ENCODE measurements at regions not wholly inside any gene's neighbourhood (a gene's known extent, or its start where the extent isn't known, plus 50 kb on each side); places are given as distances from the start of the nearest gene placed in this dataset.

DNA sequence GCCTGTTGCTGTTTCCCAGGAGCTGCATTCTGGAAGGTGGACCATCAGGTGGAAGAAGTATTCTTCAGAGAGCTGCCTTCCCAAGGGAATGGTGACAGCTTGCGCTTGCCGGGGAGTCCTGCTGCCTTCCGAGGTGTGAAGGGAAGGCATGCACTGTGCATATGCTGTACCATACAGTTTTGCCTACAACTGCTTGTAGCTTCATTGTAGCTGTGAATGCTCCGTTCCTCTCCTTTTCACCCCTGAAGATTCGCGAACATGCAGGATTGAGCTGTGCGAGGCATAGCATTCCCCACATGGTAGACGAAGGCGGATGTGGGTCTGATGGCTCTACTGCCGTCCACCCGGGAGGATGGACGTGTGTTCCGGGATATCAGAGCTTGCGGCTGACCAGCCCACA lies 243.2 kb upstream of the TSHZ3 start:
- Histone ChIP-seq H3K36me3 (ENCODE audit: control insufficient read depth in 2 of 2, insufficient read depth in 2 of 2, low read length in 2 of 2) (no peaks in the 10 kb centered on the region), H3K27ac (ENCODE audit: low read depth in 2 of 2, low read length in 2 of 2) (no peak overlapping the region), H3K4me1 (ENCODE audit: control insufficient read depth in 2 of 2, insufficient read depth in 2 of 2, low read length in 2 of 2) (no peaks in the 10 kb centered on the region), H3K9ac (ENCODE audit: low read depth in 1 of 2, low read length in 2 of 2) (no peak overlapping the region), H3K9me3 (ENCODE audit: control insufficient read depth in 2 of 2, low read length in 2 of 2) (no peaks in the 10 kb centered on the region), H3K27me3 (ENCODE audit: control insufficient read depth in 2 of 2, insufficient read depth in 2 of 2, low read length in 2 of 2) (no peaks in the 10 kb centered on the region), H3K4me3 (ENCODE audit: low read length in 2 of 2) (no peak overlapping the region)

DNA sequence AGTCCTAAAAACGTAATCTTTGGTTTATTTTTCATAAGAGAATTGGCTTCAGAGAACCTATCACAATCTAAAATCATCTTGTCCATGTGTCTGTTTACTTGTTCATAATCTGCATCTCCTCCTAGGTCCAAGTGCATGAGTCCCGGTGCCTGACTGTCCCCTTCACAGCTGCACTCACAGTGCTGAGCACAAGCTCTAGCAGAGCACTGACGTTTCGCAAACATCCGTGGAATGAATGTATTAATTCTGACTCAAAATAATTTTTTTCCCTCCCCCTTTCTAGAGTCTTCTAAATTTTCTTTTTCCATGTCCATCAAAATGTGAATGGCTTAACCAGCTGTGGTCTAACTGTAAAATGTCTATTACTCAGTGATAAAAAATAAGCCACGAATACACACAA lies 245.5 kb upstream of the TSHZ3 start:
- Histone ChIP-seq H3K27me3 (ENCODE audit: control insufficient read depth in 2 of 2, insufficient read depth in 2 of 2, low read length in 2 of 2) (no peaks in the 10 kb centered on the region), H3K4me3 (ENCODE audit: low read length in 2 of 2) (no peak overlapping the region), H3K36me3 (ENCODE audit: control insufficient read depth in 2 of 2, insufficient read depth in 2 of 2, low read length in 2 of 2) (no peaks in the 10 kb centered on the region), H3K9me3 (ENCODE audit: control insufficient read depth in 2 of 2, low read length in 2 of 2) (no peaks in the 10 kb centered on the region), H3K4me1 (ENCODE audit: control insufficient read depth in 2 of 2, insufficient read depth in 2 of 2, low read length in 2 of 2) (no peaks in the 10 kb centered on the region), H3K27ac (ENCODE audit: low read depth in 2 of 2, low read length in 2 of 2) (no peak overlapping the region), H3K9ac (ENCODE audit: low read depth in 1 of 2, low read length in 2 of 2) (no peak overlapping the region)

DNA sequence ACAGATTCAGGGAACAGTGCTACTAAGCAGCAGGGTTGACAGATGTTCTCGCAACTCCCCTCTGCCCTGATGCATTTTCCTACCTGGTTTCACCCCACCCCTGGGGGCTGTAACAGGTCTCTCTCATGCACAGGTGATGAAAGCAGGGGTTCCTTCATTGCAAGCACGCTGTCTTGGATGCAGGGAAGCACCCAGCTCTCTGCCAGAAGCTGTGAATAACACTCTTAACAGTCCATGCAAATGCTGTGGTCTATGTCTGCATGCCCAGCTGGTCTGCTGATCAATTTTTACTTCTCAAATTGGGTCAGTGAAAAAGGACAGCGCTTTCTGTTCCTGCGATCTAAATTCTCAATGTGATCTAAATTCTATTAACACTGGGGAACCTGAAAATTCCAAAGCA lies 246.3 kb upstream of the TSHZ3 start:
- H3K4me1 ChIP-seq (ENCODE audit: control insufficient read depth in 2 of 2, insufficient read depth in 2 of 2, low read length in 2 of 2) = no peaks in the 10 kb centered on the region
- H3K27ac ChIP-seq (ENCODE audit: low read depth in 2 of 2, low read length in 2 of 2) = no peak overlapping the region
- H3K9me3 ChIP-seq (ENCODE audit: control insufficient read depth in 2 of 2, low read length in 2 of 2) = no peaks in the 10 kb centered on the region
- H3K4me3 ChIP-seq (ENCODE audit: low read length in 2 of 2) = no peak overlapping the region
- H3K9ac ChIP-seq (ENCODE audit: low read depth in 1 of 2, low read length in 2 of 2) = no peak overlapping the region
- no peaks in the 10 kb centered on the region for H3K27me3 ChIP-seq (ENCODE audit: control insufficient read depth in 2 of 2, insufficient read depth in 2 of 2, low read length in 2 of 2)
- no peaks in the 10 kb centered on the region for H3K36me3 ChIP-seq (ENCODE audit: control insufficient read depth in 2 of 2, insufficient read depth in 2 of 2, low read length in 2 of 2)

DNA sequence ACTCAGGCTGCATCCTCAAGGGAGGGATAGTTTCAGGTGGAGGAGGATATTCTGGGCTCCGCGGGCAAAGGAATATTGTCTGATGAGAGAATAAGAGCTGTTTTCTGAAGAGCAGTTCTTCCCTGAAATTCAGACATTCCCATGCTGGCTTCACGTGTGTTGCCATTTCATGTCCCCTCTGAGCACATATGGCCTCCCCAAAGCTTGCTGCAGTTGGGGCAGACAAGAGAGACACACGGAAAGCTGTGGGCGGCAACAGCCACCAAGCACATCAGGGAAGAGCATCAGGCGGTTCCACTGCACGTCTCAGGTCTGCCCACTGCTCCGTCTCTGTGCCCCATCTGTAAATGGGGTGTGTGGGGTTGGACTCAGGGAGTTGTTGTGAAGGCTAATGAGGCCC lies 247.5 kb upstream of the TSHZ3 start:
- Histone ChIP-seq H3K4me1 (ENCODE audit: control insufficient read depth in 2 of 2, insufficient read depth in 2 of 2, low read length in 2 of 2) (no peaks in the 10 kb centered on the region), H3K9ac (ENCODE audit: low read depth in 1 of 2, low read length in 2 of 2) (no peak overlapping the region), H3K36me3 (ENCODE audit: control insufficient read depth in 2 of 2, insufficient read depth in 2 of 2, low read length in 2 of 2) (no peaks in the 10 kb centered on the region), H3K27ac (ENCODE audit: low read depth in 2 of 2, low read length in 2 of 2) (no peak overlapping the region), H3K27me3 (ENCODE audit: control insufficient read depth in 2 of 2, insufficient read depth in 2 of 2, low read length in 2 of 2) (no peaks in the 10 kb centered on the region), H3K4me3 (ENCODE audit: low read length in 2 of 2) (no peak overlapping the region), H3K9me3 (ENCODE audit: control insufficient read depth in 2 of 2, low read length in 2 of 2) (no peaks in the 10 kb centered on the region)

DNA sequence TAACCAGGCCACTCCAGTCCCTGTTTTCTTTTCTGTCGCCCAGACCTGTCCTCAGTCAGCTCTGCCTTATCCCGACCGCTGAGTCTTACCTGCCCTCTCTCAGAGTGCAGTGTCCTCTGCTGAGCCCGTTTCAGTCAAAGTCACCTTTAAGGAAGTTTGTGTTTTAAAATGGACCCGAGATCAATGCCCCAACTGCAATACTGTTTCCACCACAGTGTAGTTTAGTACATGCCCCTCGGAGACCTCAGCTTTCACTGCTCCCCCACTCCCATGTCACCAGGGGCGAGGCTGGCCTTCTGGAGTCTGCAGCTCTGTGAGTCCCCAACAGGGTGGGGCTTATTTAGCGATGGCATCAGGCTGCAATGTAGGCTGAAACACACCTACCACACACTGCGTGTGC lies 248.4 kb upstream of the TSHZ3 start:
- H3K27ac ChIP-seq (ENCODE audit: low read depth in 2 of 2, low read length in 2 of 2) = no peak overlapping the region
- H3K4me1 ChIP-seq (ENCODE audit: control insufficient read depth in 2 of 2, insufficient read depth in 2 of 2, low read length in 2 of 2) = no peaks in the 10 kb centered on the region
- H3K9me3 ChIP-seq (ENCODE audit: control insufficient read depth in 2 of 2, low read length in 2 of 2) = no peaks in the 10 kb centered on the region
- no peaks in the 10 kb centered on the region for H3K27me3 ChIP-seq (ENCODE audit: control insufficient read depth in 2 of 2, insufficient read depth in 2 of 2, low read length in 2 of 2)
- no peaks in the 10 kb centered on the region for H3K36me3 ChIP-seq (ENCODE audit: control insufficient read depth in 2 of 2, insufficient read depth in 2 of 2, low read length in 2 of 2)
- H3K9ac ChIP-seq (ENCODE audit: low read depth in 1 of 2, low read length in 2 of 2) = no peak overlapping the region
- H3K4me3 ChIP-seq (ENCODE audit: low read length in 2 of 2) = no peak overlapping the region

DNA sequence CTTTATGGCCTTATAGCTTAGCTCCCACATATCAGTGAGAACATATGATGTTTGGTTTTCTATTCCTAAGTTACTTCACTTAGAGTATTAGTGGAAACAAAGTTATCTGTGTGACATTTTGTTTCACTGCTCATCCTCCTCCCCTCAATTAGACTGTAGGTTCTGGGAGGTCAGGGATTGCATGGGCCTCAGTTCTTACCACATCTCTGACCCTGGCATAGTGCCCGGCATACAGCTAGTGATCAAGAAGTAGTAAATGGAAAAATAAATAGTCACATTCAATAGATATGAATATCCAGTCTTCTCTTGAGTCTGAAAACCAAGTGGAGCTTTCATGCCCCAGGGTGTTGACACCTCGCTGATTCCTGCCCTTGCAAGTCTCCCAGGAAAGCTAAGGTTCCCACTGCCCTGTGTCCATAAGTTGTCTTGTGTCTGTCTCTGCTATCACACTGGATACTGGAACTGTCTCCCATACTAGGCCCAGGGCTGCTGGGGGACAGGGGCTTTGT lies 249.5 kb upstream of the TSHZ3 start:
- H3K9me3 ChIP-seq (ENCODE audit: control insufficient read depth in 2 of 2, low read length in 2 of 2) = no peaks in the 10 kb centered on the region
- H3K4me3 ChIP-seq (ENCODE audit: low read length in 2 of 2) = no peak overlapping the region
- no peaks in the 10 kb centered on the region for H3K4me1 ChIP-seq (ENCODE audit: control insufficient read depth in 2 of 2, insufficient read depth in 2 of 2, low read length in 2 of 2)
- no peaks in the 10 kb centered on the region for H3K27me3 ChIP-seq (ENCODE audit: control insufficient read depth in 2 of 2, insufficient read depth in 2 of 2, low read length in 2 of 2)
- H3K9ac ChIP-seq (ENCODE audit: low read depth in 1 of 2, low read length in 2 of 2) = no peak overlapping the region
- H3K27ac ChIP-seq (ENCODE audit: low read depth in 2 of 2, low read length in 2 of 2) = no peak overlapping the region
- no peaks in the 10 kb centered on the region for H3K36me3 ChIP-seq (ENCODE audit: control insufficient read depth in 2 of 2, insufficient read depth in 2 of 2, low read length in 2 of 2)

DNA sequence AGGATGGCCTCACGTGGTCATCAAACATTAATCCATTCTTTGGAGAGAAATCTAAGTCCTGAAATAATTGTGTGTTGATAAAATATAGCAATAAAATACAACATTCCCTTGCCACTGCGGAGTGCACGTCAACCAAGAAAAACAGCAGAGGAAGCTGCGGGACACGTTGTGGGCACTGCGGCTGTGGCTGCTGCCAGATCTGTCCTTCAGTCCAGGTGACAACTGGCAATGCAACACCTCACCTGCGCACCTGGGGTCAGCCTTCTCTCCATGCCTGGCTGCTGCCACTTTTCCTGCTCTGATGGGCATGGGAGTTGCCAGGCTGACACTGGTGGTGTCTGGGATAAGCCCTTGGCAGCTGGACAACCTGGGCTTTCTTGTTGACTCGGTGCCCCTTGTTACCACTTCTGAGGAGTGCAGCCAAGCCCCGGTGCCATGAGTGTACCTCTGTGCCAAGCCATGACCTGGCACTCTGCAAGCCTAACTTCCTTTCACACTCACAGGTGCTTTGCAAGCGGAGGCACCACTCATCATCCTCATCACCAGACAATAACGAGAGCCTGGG lies 251.6 kb upstream of the TSHZ3 start:
- Histone ChIP-seq H3K36me3 (ENCODE audit: control insufficient read depth in 2 of 2, insufficient read depth in 2 of 2, low read length in 2 of 2) (no peaks in the 10 kb centered on the region), H3K4me1 (ENCODE audit: control insufficient read depth in 2 of 2, insufficient read depth in 2 of 2, low read length in 2 of 2) (no peaks in the 10 kb centered on the region), H3K4me3 (ENCODE audit: low read length in 2 of 2) (no peak overlapping the region), H3K9me3 (ENCODE audit: control insufficient read depth in 2 of 2, low read length in 2 of 2) (no peaks in the 10 kb centered on the region), H3K9ac (ENCODE audit: low read depth in 1 of 2, low read length in 2 of 2) (no peak overlapping the region), H3K27me3 (ENCODE audit: control insufficient read depth in 2 of 2, insufficient read depth in 2 of 2, low read length in 2 of 2) (no peaks in the 10 kb centered on the region), H3K27ac (ENCODE audit: low read depth in 2 of 2, low read length in 2 of 2) (no peak overlapping the region)

DNA sequence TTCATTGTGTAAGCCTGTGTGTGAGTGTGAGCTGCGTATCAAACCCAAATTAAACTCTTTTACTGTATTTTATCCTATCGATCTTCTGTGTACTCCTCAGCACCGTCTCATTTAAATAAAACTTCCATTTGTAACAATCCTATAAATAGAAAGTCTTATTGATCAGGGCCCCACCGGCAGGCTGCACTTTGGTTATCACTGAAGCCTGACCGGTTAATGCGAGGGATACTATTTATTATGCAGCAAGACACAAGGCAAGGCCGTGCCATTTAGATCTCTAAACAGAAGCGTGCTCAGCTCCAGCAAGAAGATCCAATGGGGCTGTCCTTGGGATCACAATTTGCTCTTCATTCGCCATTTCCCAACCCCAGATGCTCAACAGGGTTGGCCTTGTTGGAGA lies 252.6 kb upstream of the TSHZ3 start:
- Histone ChIP-seq H3K36me3 (ENCODE audit: control insufficient read depth in 2 of 2, insufficient read depth in 2 of 2, low read length in 2 of 2) (no peaks in the 10 kb centered on the region), H3K4me1 (ENCODE audit: control insufficient read depth in 2 of 2, insufficient read depth in 2 of 2, low read length in 2 of 2) (no peaks in the 10 kb centered on the region), H3K4me3 (ENCODE audit: low read length in 2 of 2) (no peak overlapping the region), H3K9me3 (ENCODE audit: control insufficient read depth in 2 of 2, low read length in 2 of 2) (no peaks in the 10 kb centered on the region), H3K9ac (ENCODE audit: low read depth in 1 of 2, low read length in 2 of 2) (no peak overlapping the region), H3K27me3 (ENCODE audit: control insufficient read depth in 2 of 2, insufficient read depth in 2 of 2, low read length in 2 of 2) (no peaks in the 10 kb centered on the region), H3K27ac (ENCODE audit: low read depth in 2 of 2, low read length in 2 of 2) (no peak overlapping the region)

DNA sequence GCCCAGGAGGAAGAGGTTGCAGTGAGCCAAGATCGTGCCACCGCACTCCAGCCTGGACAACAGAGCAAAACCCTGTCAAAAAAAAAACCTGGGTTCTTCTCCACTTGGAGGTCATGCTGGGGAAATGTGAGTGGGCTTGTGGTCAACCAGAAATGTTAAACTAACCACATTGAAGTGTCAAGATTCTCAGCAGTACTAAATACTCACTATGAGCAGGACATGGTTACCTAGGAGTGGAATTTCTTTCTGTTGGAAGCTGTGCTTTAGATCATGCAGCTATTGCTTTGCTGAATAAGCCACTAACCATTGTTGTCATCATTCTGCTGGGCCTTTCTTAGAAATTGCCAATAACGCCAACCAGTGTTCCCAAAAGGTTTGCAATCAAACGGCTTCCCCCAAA lies 253.3 kb upstream of the TSHZ3 start:
- H3K36me3 ChIP-seq (ENCODE audit: control insufficient read depth in 2 of 2, insufficient read depth in 2 of 2, low read length in 2 of 2) = no peaks in the 10 kb centered on the region

DNA sequence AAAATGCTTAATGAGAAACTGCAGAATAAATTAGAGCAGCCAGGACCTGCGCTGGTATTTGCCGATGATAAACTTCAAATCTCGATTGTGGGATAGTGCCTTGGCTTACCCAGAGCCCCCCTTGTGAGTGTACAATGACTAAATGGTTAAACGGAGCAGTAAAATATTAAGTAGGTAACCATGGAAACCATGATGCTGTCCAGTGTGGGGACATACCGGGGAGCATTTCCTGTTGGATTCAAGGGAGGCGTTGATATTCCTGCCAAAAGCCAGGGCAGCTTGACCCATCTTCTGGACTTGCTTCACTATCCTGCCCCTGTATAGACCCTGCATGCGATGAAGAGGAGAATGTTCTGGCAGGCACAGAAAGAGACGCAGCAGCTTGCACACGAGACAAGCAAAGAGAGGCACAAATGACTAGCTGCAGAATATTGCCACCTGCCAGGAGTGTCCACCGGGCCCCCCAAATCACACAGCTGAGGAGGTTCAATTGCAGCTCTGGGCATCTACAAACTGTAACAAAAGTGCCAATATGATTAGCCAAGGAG lies 255.3 kb upstream of the TSHZ3 start:
- H3K4me1 ChIP-seq (ENCODE audit: control insufficient read depth in 2 of 2, insufficient read depth in 2 of 2, low read length in 2 of 2) = no peaks in the 10 kb centered on the region
- no peaks in the 10 kb centered on the region for H3K9me3 ChIP-seq (ENCODE audit: control insufficient read depth in 2 of 2, low read length in 2 of 2)
- no peak overlapping the region for H3K9ac ChIP-seq (ENCODE audit: low read depth in 1 of 2, low read length in 2 of 2)
- no peaks in the 10 kb centered on the region for H3K27me3 ChIP-seq (ENCODE audit: control insufficient read depth in 2 of 2, insufficient read depth in 2 of 2, low read length in 2 of 2)
- H3K36me3 ChIP-seq (ENCODE audit: control insufficient read depth in 2 of 2, insufficient read depth in 2 of 2, low read length in 2 of 2) = no peaks in the 10 kb centered on the region
- H3K4me3 ChIP-seq (ENCODE audit: low read length in 2 of 2) = no peak overlapping the region
- no peak overlapping the region for H3K27ac ChIP-seq (ENCODE audit: low read depth in 2 of 2, low read length in 2 of 2)

More for the DNA sequence above, 253.3 kb upstream of the TSHZ3 start:
- Histone ChIP-seq H3K9me3 (ENCODE audit: control insufficient read depth in 2 of 2, low read length in 2 of 2) (no peaks in the 10 kb centered on the region), H3K9ac (ENCODE audit: low read depth in 1 of 2, low read length in 2 of 2) (no peak overlapping the region), H3K27me3 (ENCODE audit: control insufficient read depth in 2 of 2, insufficient read depth in 2 of 2, low read length in 2 of 2) (no peaks in the 10 kb centered on the region), H3K4me3 (ENCODE audit: low read length in 2 of 2) (no peak overlapping the region), H3K27ac (ENCODE audit: low read depth in 2 of 2, low read length in 2 of 2) (no peak overlapping the region), H3K4me1 (ENCODE audit: control insufficient read depth in 2 of 2, insufficient read depth in 2 of 2, low read length in 2 of 2) (no peaks in the 10 kb centered on the region)
